Neural crest cell (in vitro differentiated cells): ENCODE measurements at regions not wholly inside any gene's neighbourhood (a gene's known extent, or its start where the extent isn't known, plus 50 kb on each side); places are given as distances from the start of the nearest gene placed in this dataset.

Experiments
- DNase-seq: peaks from one replicate; pipeline ENCODE4 v3.0.0; 2021; ENCODE audit warnings: low read depth, mixed read lengths, low spot score
- H3K27ac Mint-ChIP-seq: one replicate; pipeline ENCODE4 v1.8.0; 2021; ENCODE audit warnings: mild to moderate bottlenecking, mixed read lengths; ENCODE audit not compliant: unreplicated experiment
- H3K27me3 Mint-ChIP-seq: 2 replicates; pipeline ENCODE4 v1.8.0; 2021; ENCODE audit warnings: low read depth, mild to moderate bottlenecking, mixed read lengths
- H3K36me3 Mint-ChIP-seq: 2 replicates; pipeline ENCODE4 v1.8.0; 2021; ENCODE audit warnings: low read depth, mild to moderate bottlenecking, mixed read lengths
- H3K4me1 Mint-ChIP-seq: 2 replicates; pipeline ENCODE4 v1.8.0; 2021; ENCODE audit warnings: mixed read lengths
- H3K4me3 Mint-ChIP-seq: one replicate; pipeline ENCODE4 v1.8.0; 2021; ENCODE audit warnings: mild to moderate bottlenecking, mixed read lengths
- H3K9me3 Mint-ChIP-seq: 2 replicates; pipeline ENCODE4 v1.8.0; 2021; ENCODE audit warnings: mixed read lengths
- TF ChIP-seq, protein P1 (sequence below): fragments of 200-600 bp; sonication (generic); conservative IDR thresholded peaks from 2 replicates; pipeline ENCODE4 v1.5.0; 2021; ENCODE audit warnings: antibody characterized with exemption, mild to moderate bottlenecking

- Mint-ChIP-seq H3K9me3 (peaks cover 3% of the 10 kb centered on the region), H3K27me3 (peaks cover 6% of the 10 kb centered on the region), H3K36me3 (no peaks in the 10 kb centered on the region), H3K4me3 (no peak overlapping the region), H3K4me1 (no peaks in the 10 kb centered on the region), H3K27ac (no peak overlapping the region)
- no peak for DNase-seq
- TF ChIP-seq, protein P1, sequence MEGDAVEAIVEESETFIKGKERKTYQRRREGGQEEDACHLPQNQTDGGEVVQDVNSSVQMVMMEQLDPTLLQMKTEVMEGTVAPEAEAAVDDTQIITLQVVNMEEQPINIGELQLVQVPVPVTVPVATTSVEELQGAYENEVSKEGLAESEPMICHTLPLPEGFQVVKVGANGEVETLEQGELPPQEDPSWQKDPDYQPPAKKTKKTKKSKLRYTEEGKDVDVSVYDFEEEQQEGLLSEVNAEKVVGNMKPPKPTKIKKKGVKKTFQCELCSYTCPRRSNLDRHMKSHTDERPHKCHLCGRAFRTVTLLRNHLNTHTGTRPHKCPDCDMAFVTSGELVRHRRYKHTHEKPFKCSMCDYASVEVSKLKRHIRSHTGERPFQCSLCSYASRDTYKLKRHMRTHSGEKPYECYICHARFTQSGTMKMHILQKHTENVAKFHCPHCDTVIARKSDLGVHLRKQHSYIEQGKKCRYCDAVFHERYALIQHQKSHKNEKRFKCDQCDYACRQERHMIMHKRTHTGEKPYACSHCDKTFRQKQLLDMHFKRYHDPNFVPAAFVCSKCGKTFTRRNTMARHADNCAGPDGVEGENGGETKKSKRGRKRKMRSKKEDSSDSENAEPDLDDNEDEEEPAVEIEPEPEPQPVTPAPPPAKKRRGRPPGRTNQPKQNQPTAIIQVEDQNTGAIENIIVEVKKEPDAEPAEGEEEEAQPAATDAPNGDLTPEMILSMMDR = no peak
Measured at GRCh38 chr7:388961-389701, 99.2 kb downstream of the FOXL3 start.

DNA sequence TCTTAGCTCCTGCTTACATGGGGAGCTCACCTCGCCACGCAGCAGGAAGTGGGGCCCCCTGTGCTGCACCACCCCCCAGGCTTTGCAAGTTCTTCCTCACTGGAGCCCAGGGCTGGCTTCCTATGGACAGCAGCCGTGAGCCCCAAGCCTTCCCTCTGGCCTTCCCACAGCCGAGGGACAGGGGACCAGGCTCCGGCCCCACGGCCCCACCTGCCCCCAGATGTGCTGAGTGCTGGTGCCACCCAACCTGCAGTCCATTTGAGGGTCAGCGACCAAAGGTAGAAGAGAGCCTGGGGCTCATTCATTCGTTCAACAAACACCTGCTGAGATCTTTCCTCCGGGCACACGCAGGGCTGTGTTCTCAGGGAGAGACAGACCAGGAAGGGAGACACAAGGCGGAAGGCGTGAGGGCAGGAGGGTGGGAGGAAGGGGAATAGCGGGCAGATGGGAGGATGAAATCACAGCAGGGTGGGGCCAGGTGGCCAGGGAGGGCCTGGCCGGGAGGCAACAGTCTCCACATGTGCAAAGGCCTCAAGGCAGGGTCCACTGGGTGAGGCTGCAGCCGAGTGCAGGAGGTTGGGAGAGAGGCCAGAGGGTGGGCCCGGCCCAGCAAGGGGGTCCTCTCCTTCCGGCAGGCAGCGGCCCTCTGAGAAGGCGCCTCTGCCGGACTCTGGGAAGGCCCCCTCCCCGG is 100.1 kb downstream of the FOXL3 start:
- TF ChIP-seq, protein P1 = no peak
- no peak for DNase-seq
- Mint-ChIP-seq H3K4me1 (no peaks in the 10 kb centered on the region), H3K27me3 (peaks cover 2% of the 10 kb centered on the region), H3K9me3 (peaks cover 3% of the 10 kb centered on the region), H3K36me3 (no peaks in the 10 kb centered on the region), H3K27ac (peak overlapping the region; percentile 4), H3K4me3 (no peak overlapping the region)

- Mint-ChIP-seq H3K4me1 (no peaks in the 10 kb centered on the region), H3K27ac (no peak overlapping the region), H3K9me3 (peaks cover 3% of the 10 kb centered on the region), H3K36me3 (peaks cover 1% of the 10 kb centered on the region), H3K27me3 (peaks cover 2% of the 10 kb centered on the region), H3K4me3 (no peak overlapping the region)
- no peak for DNase-seq
- TF ChIP-seq, protein P1 = no peak
Measured at GRCh38 chr7:390761-391410, 100.9 kb downstream of the FOXL3 start.

- H3K27me3 Mint-ChIP-seq = no peaks in the 10 kb centered on the region
- no peak overlapping the region for H3K4me3 Mint-ChIP-seq
- no peaks in the 10 kb centered on the region for H3K4me1 Mint-ChIP-seq
- H3K9me3 Mint-ChIP-seq = peaks cover 5% of the 10 kb centered on the region
- peaks cover 3% of the 10 kb centered on the region for H3K36me3 Mint-ChIP-seq
- H3K27ac Mint-ChIP-seq = no peak overlapping the region
- TF ChIP-seq, protein P1 = no peak
- no peak for DNase-seq
Measured at GRCh38 chr7:391411-391951, 101.5 kb downstream of the FOXL3 start.

GRCh38 chr7:391961-392524 is 102.1 kb downstream of the FOXL3 start:
- H3K9me3 Mint-ChIP-seq = peaks cover 8% of the 10 kb centered on the region
- DNase-seq = no peak
- TF ChIP-seq, protein P1 = no peak
- no peaks in the 10 kb centered on the region for H3K27me3 Mint-ChIP-seq
- no peaks in the 10 kb centered on the region for H3K4me1 Mint-ChIP-seq
- H3K27ac Mint-ChIP-seq = peak overlapping the region; percentile 35
- H3K36me3 Mint-ChIP-seq = peaks cover 7% of the 10 kb centered on the region
- no peak overlapping the region for H3K4me3 Mint-ChIP-seq
